ENCODE measurements at regions not wholly inside any gene's neighbourhood (a gene's known extent, or its start where the extent isn't known, plus 50 kb on each side); places are given as distances from the start of the nearest gene placed in this dataset.

DNA sequence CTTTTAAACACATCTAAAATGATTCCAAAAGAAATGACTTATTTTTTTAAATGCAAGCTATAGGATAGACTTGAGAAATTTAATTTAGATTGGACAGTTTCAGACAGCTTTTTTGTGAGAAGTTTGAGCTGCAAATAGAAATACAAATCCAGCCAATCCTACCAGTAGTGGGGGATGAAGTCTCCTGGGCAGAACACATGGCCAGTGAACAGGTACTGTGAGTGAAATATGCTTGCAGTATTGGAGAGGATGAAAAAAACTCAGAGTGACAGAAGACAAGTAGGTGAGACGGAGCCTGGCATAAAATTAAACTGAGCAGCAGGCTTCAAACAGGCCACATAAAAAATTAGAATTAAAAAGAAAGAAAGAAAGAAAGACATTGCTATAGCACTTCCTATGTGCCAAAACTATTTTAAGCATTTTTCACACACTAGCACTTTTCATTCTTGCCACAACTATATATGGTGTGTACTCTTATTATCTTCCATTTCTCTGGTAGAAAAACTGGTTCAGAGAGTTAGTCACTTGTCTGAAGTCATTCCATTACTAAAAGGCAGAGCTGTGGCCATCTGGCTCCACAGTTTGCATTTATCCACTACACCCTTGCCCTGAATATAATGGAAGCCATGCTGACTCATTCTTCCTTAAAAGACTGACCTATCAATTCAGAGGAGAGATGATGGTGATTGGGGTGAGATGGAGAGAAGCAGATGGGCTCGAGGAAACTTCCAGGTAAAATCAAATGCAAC lies 310.2 kb upstream of the CTNND2 start:
- ChIA-PET CTCF (interaction anchor here (0.6 kb wide), 2 partner anchors 10 to 1490 kb away, joined by 3 read pairs; no protein-coding TSS in a partner anchor), POLR2A (no interaction called here)
- Mint-ChIP-seq H3K36me3 (ENCODE audit: insufficient read depth, unreplicated experiment) (no peaks in the 10 kb centered on the region), H3K27me3 (ENCODE audit: insufficient read depth, unreplicated experiment) (no peaks in the 10 kb centered on the region), H3K9me3 (ENCODE audit: unreplicated experiment) (peaks cover 15% of the 10 kb centered on the region), H3K27ac (ENCODE audit: low read depth, unreplicated experiment) (no peak overlapping the region), H3K4me1 (ENCODE audit: insufficient read depth, unreplicated experiment) (no peaks in the 10 kb centered on the region), H3K4me3 (ENCODE audit: unreplicated experiment) (no peak overlapping the region)
- no peak for DNase-seq (ENCODE audit: unreplicated experiment)
- TF ChIP-seq, protein P1, sequence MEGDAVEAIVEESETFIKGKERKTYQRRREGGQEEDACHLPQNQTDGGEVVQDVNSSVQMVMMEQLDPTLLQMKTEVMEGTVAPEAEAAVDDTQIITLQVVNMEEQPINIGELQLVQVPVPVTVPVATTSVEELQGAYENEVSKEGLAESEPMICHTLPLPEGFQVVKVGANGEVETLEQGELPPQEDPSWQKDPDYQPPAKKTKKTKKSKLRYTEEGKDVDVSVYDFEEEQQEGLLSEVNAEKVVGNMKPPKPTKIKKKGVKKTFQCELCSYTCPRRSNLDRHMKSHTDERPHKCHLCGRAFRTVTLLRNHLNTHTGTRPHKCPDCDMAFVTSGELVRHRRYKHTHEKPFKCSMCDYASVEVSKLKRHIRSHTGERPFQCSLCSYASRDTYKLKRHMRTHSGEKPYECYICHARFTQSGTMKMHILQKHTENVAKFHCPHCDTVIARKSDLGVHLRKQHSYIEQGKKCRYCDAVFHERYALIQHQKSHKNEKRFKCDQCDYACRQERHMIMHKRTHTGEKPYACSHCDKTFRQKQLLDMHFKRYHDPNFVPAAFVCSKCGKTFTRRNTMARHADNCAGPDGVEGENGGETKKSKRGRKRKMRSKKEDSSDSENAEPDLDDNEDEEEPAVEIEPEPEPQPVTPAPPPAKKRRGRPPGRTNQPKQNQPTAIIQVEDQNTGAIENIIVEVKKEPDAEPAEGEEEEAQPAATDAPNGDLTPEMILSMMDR (IDR thresholded peaks at IDR 0.05; ENCODE audit: unreplicated experiment): no peak
- no TSS peak for BruUV-seq (replicated peaks)
- intact Hi-C loops (cut with micrococcal nuclease): no loop called here

DNA sequence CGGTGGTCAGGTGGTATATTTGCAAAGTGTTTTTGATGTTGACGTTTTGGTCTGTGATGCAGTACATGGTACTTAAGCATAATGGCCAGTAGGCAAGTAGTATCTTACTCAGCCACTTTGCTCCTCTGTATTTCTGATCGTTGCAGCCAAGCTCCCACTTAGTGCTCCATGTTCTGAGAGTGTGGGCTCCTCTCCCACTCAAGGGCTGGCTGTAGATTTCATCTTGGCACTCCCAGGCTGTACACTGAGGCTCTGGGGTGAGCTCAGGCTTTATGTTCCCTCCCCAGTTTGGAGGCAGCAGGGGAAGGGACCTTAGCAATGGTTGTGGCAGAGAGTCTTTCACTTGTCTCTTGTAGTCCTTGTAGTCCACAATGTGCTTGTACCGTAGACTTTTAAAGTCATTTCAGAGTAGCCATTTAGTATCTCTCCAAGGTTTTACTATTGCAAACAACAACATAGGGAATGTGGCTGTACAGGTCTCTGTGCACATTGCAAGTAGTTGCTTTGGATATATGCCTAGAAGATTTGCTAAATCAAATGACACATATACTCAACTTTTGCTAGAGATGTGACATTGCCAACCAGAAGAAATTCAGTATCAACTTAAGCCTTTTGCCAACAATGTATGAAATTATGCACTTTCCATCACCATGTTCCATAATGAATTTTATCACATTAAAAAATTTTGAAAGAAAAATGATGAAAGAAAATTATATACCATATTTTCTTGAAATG lies 304.3 kb upstream of the CTNND2 start:
- CTCF ChIA-PET: interaction anchor here (0.5 kb wide), 1 partner anchor 905 kb away, joined by 3 read pairs; no protein-coding TSS in a partner anchor
- no peaks in the 10 kb centered on the region for H3K27me3 Mint-ChIP-seq (ENCODE audit: insufficient read depth, unreplicated experiment)
- no TSS peak for BruUV-seq (replicated peaks)
- TF ChIP-seq, protein P1 (IDR thresholded peaks at IDR 0.05; ENCODE audit: unreplicated experiment): no peak
- POLR2A ChIA-PET: no interaction called here
- no peak overlapping the region for H3K27ac Mint-ChIP-seq (ENCODE audit: low read depth, unreplicated experiment)
- peaks cover 8% of the 10 kb centered on the region for H3K9me3 Mint-ChIP-seq (ENCODE audit: unreplicated experiment)
- no peaks in the 10 kb centered on the region for H3K4me1 Mint-ChIP-seq (ENCODE audit: insufficient read depth, unreplicated experiment)
- intact Hi-C loops (cut with micrococcal nuclease): no loop called here
- no peak overlapping the region for H3K4me3 Mint-ChIP-seq (ENCODE audit: unreplicated experiment)
- DNase-seq (ENCODE audit: unreplicated experiment): no peak
- no peaks in the 10 kb centered on the region for H3K36me3 Mint-ChIP-seq (ENCODE audit: insufficient read depth, unreplicated experiment)

DNA sequence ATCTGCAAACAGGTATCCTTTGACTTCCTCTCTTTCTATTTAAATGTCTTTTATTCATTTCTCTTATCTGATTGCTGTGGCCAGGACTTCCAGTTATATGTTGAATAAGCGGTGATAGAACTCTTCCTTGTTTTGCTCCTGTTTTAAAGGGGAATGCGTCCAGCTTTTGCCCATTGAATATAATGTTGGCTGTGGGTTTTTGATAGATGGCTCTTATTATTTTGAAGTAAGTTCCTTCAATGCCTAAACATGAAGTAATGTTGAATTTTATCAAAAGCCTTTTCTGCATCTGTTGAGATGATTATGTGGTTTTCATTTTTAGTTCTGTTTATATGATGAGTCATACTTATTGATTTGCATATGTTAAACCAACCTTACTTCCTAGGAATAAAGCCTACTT lies 300.5 kb upstream of the CTNND2 start:
- H3K4me1 Mint-ChIP-seq (ENCODE audit: insufficient read depth, unreplicated experiment): no peaks in the 10 kb centered on the region
- intact Hi-C loops (cut with micrococcal nuclease): no loop called here
- H3K9me3 Mint-ChIP-seq (ENCODE audit: unreplicated experiment): peaks cover 8% of the 10 kb centered on the region
- H3K27ac Mint-ChIP-seq (ENCODE audit: low read depth, unreplicated experiment): no peak overlapping the region
- no TSS peak for BruUV-seq (replicated peaks)
- ChIA-PET POLR2A (no interaction called here), CTCF (interaction anchor here (0.7 kb wide), 1 partner anchor 9 kb away, joined by 3 read pairs; no protein-coding TSS in a partner anchor)
- H3K4me3 Mint-ChIP-seq (ENCODE audit: unreplicated experiment): no peak overlapping the region
- H3K36me3 Mint-ChIP-seq (ENCODE audit: insufficient read depth, unreplicated experiment): no peaks in the 10 kb centered on the region
- DNase-seq (ENCODE audit: unreplicated experiment): no peak
- no peaks in the 10 kb centered on the region for H3K27me3 Mint-ChIP-seq (ENCODE audit: insufficient read depth, unreplicated experiment)
- TF ChIP-seq, protein P1 (IDR thresholded peaks at IDR 0.05; ENCODE audit: unreplicated experiment): no peak

DNA sequence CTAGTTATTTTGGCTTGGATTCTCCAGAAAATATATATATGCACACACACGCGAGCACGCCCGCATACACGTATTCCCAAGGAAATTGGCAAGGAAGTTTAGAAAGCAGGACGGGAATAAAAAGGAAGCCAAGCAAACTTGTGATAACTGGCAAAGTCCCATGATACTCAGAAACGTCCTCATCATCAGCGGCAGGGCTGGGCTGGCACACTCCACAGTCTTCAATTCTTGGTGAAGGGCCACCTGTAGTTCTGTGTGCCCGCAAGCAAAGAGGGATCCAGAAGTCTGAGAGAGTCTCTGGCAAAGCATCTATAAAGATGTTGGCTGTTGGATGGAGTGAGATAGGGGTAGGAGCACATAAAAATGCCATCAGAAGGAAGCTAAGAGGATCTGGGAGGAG lies 289.3 kb upstream of the CTNND2 start:
- no TSS peak for BruUV-seq (replicated peaks)
- POLR2A ChIA-PET: no interaction called here
- TF ChIP-seq, protein P1 (IDR thresholded peaks at IDR 0.05; ENCODE audit: unreplicated experiment): no peak
- Mint-ChIP-seq H3K27me3 (ENCODE audit: insufficient read depth, unreplicated experiment) (no peaks in the 10 kb centered on the region), H3K4me3 (ENCODE audit: unreplicated experiment) (no peak overlapping the region), H3K36me3 (ENCODE audit: insufficient read depth, unreplicated experiment) (no peaks in the 10 kb centered on the region), H3K4me1 (ENCODE audit: insufficient read depth, unreplicated experiment) (no peaks in the 10 kb centered on the region), H3K9me3 (ENCODE audit: unreplicated experiment) (peaks cover 7% of the 10 kb centered on the region), H3K27ac (ENCODE audit: low read depth, unreplicated experiment) (no peak overlapping the region)
- CTCF ChIA-PET: no interaction called here
- DNase-seq (ENCODE audit: unreplicated experiment): no peak
- intact Hi-C loops (cut with micrococcal nuclease): no loop called here

Data from MCF 10A (cell line).